K562 (cell line): ENCODE measurements at regions not wholly inside any gene's neighbourhood (a gene's known extent, or its start where the extent isn't known, plus 50 kb on each side); places are given as distances from the start of the nearest gene placed in this dataset.

Source experiments
- ATAC-seq: fragments of 200-7000 bp; cut with Tn5 transposase; 3 replicates; pipeline ENCODE4 v1.9.1; 2020; ENCODE audit warnings: moderate library complexity
- BruUV-seq: library from RNA; stranded (reverse); fragments of 400-500 nt; replicated peaks from 2 replicates; lab custom pipeline; 2021; lab: Mats Ljungman, UMichigan
- CTCF ChIA-PET: fragments of 300-600 bp; formaldehyde crosslinking; extraction: SDS; loops from one replicate; lab custom pipeline; 2021; ENCODE audit warnings: low intra/inter-chr PET ratio; lab: Yijun Ruan, JAX
- POLR2A ChIA-PET: fragments of 300-600, 350-650 bp; sonication (Branson Sonifier 250); formaldehyde crosslinking; extraction: SDS; loops from one replicate; lab custom pipeline; 2021; ENCODE audit warnings: antibody characterized with exemption, inconsistent platforms; lab: Yijun Ruan, JAX
- DNase-seq, 4 experiments: peaks; one replicate each; pipeline versions ENCODE4 v3.0.0 to v3.0.0-alpha.2; 2011 to 2018; ENCODE audit warnings: low spot score in 3 of 4, mixed read lengths in 3 of 4; ENCODE audit errors: extremely low read depth in 1 of 4
- FAIRE-seq: peaks from 2 replicates; lab custom pipeline; 2011; peaks lifted over from hg19 to GRCh38; lab: Jason Lieb, UNC
- H2AFZ ChIP-seq: 2 replicates; pipeline ENCODE4 v1.6.0; 2011; ENCODE audit warnings: low read depth, low read length, control low read depth, inconsistent platforms
- H3K27ac ChIP-seq: fragments of 200-600 bp; 3 replicates; pipeline ENCODE4 v1.8.0; 2011; ENCODE audit warnings: low read depth, mild to moderate bottlenecking, control low read depth, inconsistent platforms, low read length, moderate library complexity, mixed read lengths; ENCODE audit errors: extremely low read depth
- H3K27me3 ChIP-seq, 2 experiments: fragments of 300-600 bp in 1 of 2; 2 replicates in 1 of 2; 3 replicates in 1 of 2; pipeline versions ENCODE4 v1.6.0 to v1.8.0; 2011; ENCODE audit warnings: inconsistent platforms in 2 of 2, low read length in 2 of 2, mild to moderate bottlenecking in 1 of 2, mixed read lengths in 1 of 2, moderate library complexity in 1 of 2; ENCODE audit not compliant: control insufficient read depth in 2 of 2, insufficient read depth in 2 of 2
- H3K36me3 ChIP-seq: fragments of 300-600 bp; 3 replicates; pipeline ENCODE4 v1.8.0; 2011; ENCODE audit warnings: mild to moderate bottlenecking, low read length, inconsistent platforms; ENCODE audit not compliant: control insufficient read depth, insufficient read depth
- H3K4me1 ChIP-seq, 2 experiments: fragments of 200-600 bp in 1 of 2; replicated peaks in 1 of 2; 2 replicates in 1 of 2; 3 replicates in 1 of 2; pipeline versions ENCODE4 v1.5.1 to v1.8.0; 2011; ENCODE audit warnings: inconsistent platforms in 2 of 2, low read length in 2 of 2, mild to moderate bottlenecking in 1 of 2, mixed read lengths in 1 of 2, moderate library complexity in 1 of 2; ENCODE audit not compliant: control insufficient read depth in 2 of 2, insufficient read depth in 2 of 2
- H3K4me2 ChIP-seq: 2 replicates; pipeline ENCODE4 v1.6.1; 2011; ENCODE audit warnings: low read length, control low read depth, inconsistent platforms, mixed read lengths; ENCODE audit not compliant: insufficient read depth
- H3K4me3 ChIP-seq: fragments of 200-600 bp; sonication (generic), shearing (Covaris generic); 2 replicates; pipeline ENCODE4 v1.5.1; 2016; ENCODE audit warnings: control low read depth, inconsistent platforms
- H3K79me2 ChIP-seq: fragments of 200-600 bp; 3 replicates; pipeline ENCODE4 v1.8.0; 2011; ENCODE audit warnings: low read length, inconsistent platforms; ENCODE audit not compliant: control insufficient read depth, insufficient read depth
- H3K9ac ChIP-seq, 2 experiments: 2 replicates each; pipeline versions ENCODE4 v1.6.0 to v1.6.1; 2011; ENCODE audit warnings: low read depth in 2 of 2, low read length in 2 of 2, control low read depth in 1 of 2, inconsistent platforms in 1 of 2, mild to moderate bottlenecking in 1 of 2, mixed read lengths in 1 of 2; ENCODE audit not compliant: insufficient read depth in 1 of 2
- H3K9me1 ChIP-seq: one replicate; pipeline ENCODE4 v1.6.0; 2011; ENCODE audit warnings: inconsistent platforms, mild to moderate bottlenecking, low read length, moderate library complexity; ENCODE audit not compliant: control insufficient read depth, insufficient read depth
- H3K9me3 ChIP-seq: replicated peaks from 2 replicates; pipeline ENCODE4 v1.5.1; 2011; ENCODE audit warnings: low read depth, low read length, inconsistent platforms; ENCODE audit not compliant: control insufficient read depth, insufficient read depth
- H4K20me1 ChIP-seq: replicated peaks from 2 replicates; pipeline ENCODE4 v1.6.1; 2011; ENCODE audit warnings: low read length, inconsistent platforms, mixed read lengths; ENCODE audit not compliant: control insufficient read depth, insufficient read depth
- BRD9 ChIP-seq: fragments of 450-650 bp; IDR thresholded peaks from 2 replicates; pipeline ENCODE4 v1.6.1; 2018; ENCODE audit warnings: low read depth; ENCODE audit not compliant: partially characterized antibody
- BRF1 ChIP-seq: IDR thresholded peaks from 3 replicates; pipeline ENCODE4 v1.6.1; 2011; ENCODE audit warnings: borderline replicate concordance, mild to moderate bottlenecking; ENCODE audit not compliant: insufficient read length; ENCODE audit errors: extremely low read depth
- CBX8 ChIP-seq: fragments of 200-600 bp; sonication (generic); IDR thresholded peaks from 2 replicates; pipeline ENCODE4 v1.6.1; 2012; ENCODE audit warnings: borderline replicate concordance, mixed run types, low read depth, mild to moderate bottlenecking, moderate library complexity, mixed read lengths, low read length, control low read depth, inconsistent platforms; ENCODE audit not compliant: poor library complexity, severe bottlenecking; ENCODE audit errors: extremely low read depth
- GABPA ChIP-seq: fragments of 200-800 bp; sonication (Bioruptor generic); conservative IDR thresholded peaks from 2 replicates; pipeline ENCODE4 v1.6.1; 2016; ENCODE audit warnings: low read depth, missing genetic modification characterization, missing compliant biosample characterization
- MIER1 ChIP-seq: fragments of 450-650 bp; IDR thresholded peaks from 2 replicates; pipeline ENCODE4 v1.6.1; 2016; ENCODE audit warnings: antibody characterized with exemption, mild to moderate bottlenecking, low read depth
- NUFIP1 ChIP-seq: fragments of 450-650 bp; IDR thresholded peaks from 2 replicates; pipeline ENCODE4 v1.6.1; 2018; ENCODE audit not compliant: partially characterized antibody
- RHOXF2B ChIP-seq: fragments of 250-450 bp; sonication (Bioruptor Pico); conservative IDR thresholded peaks from 2 replicates; pipeline ENCODE4 v1.5.1; 2021
- TCFL5 ChIP-seq: fragments of 250-450 bp; sonication (Bioruptor Pico); conservative IDR thresholded peaks from 2 replicates; pipeline ENCODE4 v1.6.1; 2021; ENCODE audit warnings: mild to moderate bottlenecking, moderate library complexity, matching md5 sums
- ZBED1 ChIP-seq: IDR thresholded peaks from 2 replicates; pipeline ENCODE4 v1.6.1; 2014
- ZBTB11 ChIP-seq, 3 experiments: fragments of 200-800 bp in 1 of 3; fragments of 250-450 bp in 1 of 3; fragments of 450-650 bp in 1 of 3; sonication (Bioruptor Pico) in 1 of 3; sonication (Bioruptor generic) in 1 of 3; formaldehyde crosslinking in 1 of 3; IDR thresholded peaks; 2 replicates each; pipeline versions ENCODE4 v1.6.1 to v1.8.0; 2016 to 2022; ENCODE audit warnings: mild to moderate bottlenecking in 2 of 3, missing genetic modification characterization in 2 of 3, missing compliant biosample characterization in 1 of 3, moderate library complexity in 1 of 3
- ZNF212 ChIP-seq: fragments of 450-650 bp; formaldehyde crosslinking; IDR thresholded peaks from 2 replicates; pipeline ENCODE4 v1.4.0; 2020; ENCODE audit warnings: mild to moderate bottlenecking
- ZNF324 ChIP-seq: fragments of 250-450 bp; sonication (Bioruptor Pico); IDR thresholded peaks from 2 replicates; pipeline ENCODE4 v1.4.0; 2020; ENCODE audit warnings: mild to moderate bottlenecking
- ZNF408 ChIP-seq: fragments of 250-450 bp; sonication (Bioruptor Pico); IDR thresholded peaks from 2 replicates; pipeline ENCODE4 v1.4.0; 2020; ENCODE audit warnings: low read depth, mild to moderate bottlenecking, moderate library complexity
- WGBS: fragments of 100-300 bp; shearing (Covaris generic); methylation state at CpG from one replicate; pipeline ENCODE4 v1.1.6; 2016; ENCODE audit warnings: low coverage, mixed read lengths; ENCODE audit not compliant: insufficient coverage; ENCODE audit errors: missing lambda C conversion rate; 5-methylcytosine and 5-hydroxymethylcytosine counted together
- in situ Hi-C: fragments of 300-500 bp; cut with MboI; formaldehyde crosslinking; loops from 4 replicates; pipeline ENCODE4 v1.15.0; 2018; ENCODE audit warnings: inconsistent platforms, mixed read lengths
- intact Hi-C: fragments of 100-400 bp; cut with micrococcal nuclease; formaldehyde crosslinking; loops from 2 replicates; pipeline ENCODE4 v1.14.2; 2022

GRCh38 chr12:127909041-127909440, 357.9 kb upstream of the TMEM132C start (continued):
- TF ChIP-seq ZBTB11 (CRISPR knock-in tag; IDR thresholded peaks at IDR 0.05), result no peak
- no peak for TF ChIP-seq NUFIP1
- no peak for TF ChIP-seq BRD9
- no peak for TF ChIP-seq TCFL5 (CRISPR knock-in tag)

- no peaks in the 10 kb centered on the region for H3K4me1 ChIP-seq
- no peaks in the 10 kb centered on the region for H3K9me3 ChIP-seq
- in situ Hi-C loops, result no loop called here
- TF ChIP-seq MIER1, result no peak
- no peak for TF ChIP-seq ZNF212 (CRISPR knock-in tag)
- no peak for TF ChIP-seq GABPA (tag)
- TF ChIP-seq ZBED1, result no peak
- TF ChIP-seq RHOXF2B (CRISPR knock-in tag), result no peak
- TF ChIP-seq CBX8, result no peak
- TF ChIP-seq BRF1, result no peak
- no peak for TF ChIP-seq ZNF408
- no peak for TF ChIP-seq ZNF324 (CRISPR knock-in tag)
- H3K27me3 ChIP-seq, result no peaks in the 10 kb centered on the region
- intact Hi-C loops, result no loop called here
- WGBS, result 0% methylated on average over 5 of the region's 5 CpGs
- H3K36me3 ChIP-seq, result no peaks in the 10 kb centered on the region
- H3K9me1 ChIP-seq, result no peaks in the 10 kb centered on the region
- FAIRE-seq, result no peak
- no peak overlapping the region for H3K9ac ChIP-seq
- POLR2A ChIA-PET, result no interaction called here
- BruUV-seq, result no TSS peak
- no peaks in the 10 kb centered on the region for H3K79me2 ChIP-seq
- no peak for DNase-seq
- ATAC-seq, result no peak
- H3K4me3 ChIP-seq, result no peak overlapping the region
- H4K20me1 ChIP-seq, result no peaks in the 10 kb centered on the region
- CTCF ChIA-PET, result no interaction called here
- H2AFZ ChIP-seq, result no peak overlapping the region
- H3K4me2 ChIP-seq, result no peak overlapping the region
- H3K27ac ChIP-seq, result no peak overlapping the region
These were observed 355.7 kb upstream of the TMEM132C start for GRCh38 chr12:127911291-127911690.
